MM.1S (cell line): ENCODE measurements at regions not wholly inside any gene's neighbourhood (a gene's known extent, or its start where the extent isn't known, plus 50 kb on each side); places are given as distances from the start of the nearest gene placed in this dataset.

Experiments used
- DNase-seq: peaks from one replicate; pipeline ENCODE4 v3.0.0-alpha.2; 2015
- H2AFZ ChIP-seq: fragments of 300-600 bp; sonication (generic); 2 replicates; pipeline ENCODE4 v1.6.0; 2016; ENCODE audit warnings: antibody characterized with exemption, low read length
- H3F3A ChIP-seq: fragments of 300-600 bp; sonication (generic); 2 replicates; pipeline ENCODE4 v1.6.1; 2016; ENCODE audit warnings: mild to moderate bottlenecking, antibody characterized with exemption, low read length, moderate library complexity, mixed read lengths; ENCODE audit not compliant: insufficient read depth
- H3K27ac ChIP-seq: fragments of 300-600 bp; sonication (generic); 2 replicates; pipeline ENCODE4 v1.5.1; 2016; ENCODE audit warnings: mild to moderate bottlenecking, low read length
- H3K27me3 ChIP-seq: fragments of 300-600 bp; sonication (generic); replicated peaks from 2 replicates; pipeline ENCODE4 v1.6.0; 2016; ENCODE audit warnings: low read length; ENCODE audit not compliant: insufficient read depth
- H3K36me3 ChIP-seq: fragments of 300-600 bp; sonication (generic); replicated peaks from 2 replicates; pipeline ENCODE4 v1.6.1; 2016; ENCODE audit warnings: mild to moderate bottlenecking, low read length, mixed read lengths; ENCODE audit not compliant: insufficient read depth
- H3K4me1 ChIP-seq: fragments of 300-600 bp; sonication (generic); 2 replicates; pipeline ENCODE4 v1.6.1; 2016; ENCODE audit warnings: low read length, mixed read lengths
- H3K4me2 ChIP-seq: fragments of 300-600 bp; sonication (generic); 2 replicates; pipeline ENCODE4 v1.6.0; 2016; ENCODE audit warnings: low read depth, low read length
- H3K4me3 ChIP-seq: fragments of 300-600 bp; sonication (generic); 2 replicates; pipeline ENCODE4 v1.5.1; 2016; ENCODE audit warnings: low read length, mixed read lengths
- H3K79me2 ChIP-seq: fragments of 300-600 bp; sonication (generic); 2 replicates; pipeline ENCODE4 v1.6.1; 2016; ENCODE audit warnings: mixed run types, low read length, mixed read lengths
- H3K9ac ChIP-seq: fragments of 300-600 bp; sonication (generic); 2 replicates; pipeline ENCODE4 v1.6.1; 2016; ENCODE audit warnings: low read length, mixed read lengths
- H3K9me2 ChIP-seq: fragments of 300-600 bp; sonication (generic); replicated peaks from 2 replicates; pipeline ENCODE4 v1.6.1; 2016; ENCODE audit warnings: mild to moderate bottlenecking, low read length, mixed read lengths; ENCODE audit not compliant: insufficient read depth
- H3K9me3 ChIP-seq: fragments of 300-600 bp; sonication (generic); replicated peaks from 2 replicates; pipeline ENCODE4 v1.6.1; 2016; ENCODE audit warnings: mild to moderate bottlenecking, low read length, mixed read lengths; ENCODE audit not compliant: insufficient read depth
- H4K20me1 ChIP-seq: fragments of 300-600 bp; sonication (generic); 2 replicates; pipeline ENCODE4 v1.6.1; 2016; ENCODE audit warnings: mild to moderate bottlenecking, low read length, moderate library complexity, mixed read lengths; ENCODE audit not compliant: insufficient read depth
- EZH2 ChIP-seq: fragments of 300-600 bp; sonication (generic); optimal IDR thresholded peaks from 2 replicates; pipeline ENCODE3; 2017; ENCODE audit warnings: low read depth, mild to moderate bottlenecking, antibody characterized with exemption, low read length, mixed read lengths
- EZH2phosphoT487 ChIP-seq: fragments of 300-600 bp; sonication (generic); IDR thresholded peaks from 2 replicates; pipeline ENCODE4 v1.6.1; 2018; ENCODE audit warnings: antibody characterized with exemption, low read length
- TF ChIP-seq, protein P1 (sequence below): fragments of 300-600 bp; sonication (generic); IDR thresholded peaks from 2 replicates; pipeline ENCODE4 v1.5.1; 2016; ENCODE audit warnings: antibody characterized with exemption, low read length, mixed read lengths

DNA sequence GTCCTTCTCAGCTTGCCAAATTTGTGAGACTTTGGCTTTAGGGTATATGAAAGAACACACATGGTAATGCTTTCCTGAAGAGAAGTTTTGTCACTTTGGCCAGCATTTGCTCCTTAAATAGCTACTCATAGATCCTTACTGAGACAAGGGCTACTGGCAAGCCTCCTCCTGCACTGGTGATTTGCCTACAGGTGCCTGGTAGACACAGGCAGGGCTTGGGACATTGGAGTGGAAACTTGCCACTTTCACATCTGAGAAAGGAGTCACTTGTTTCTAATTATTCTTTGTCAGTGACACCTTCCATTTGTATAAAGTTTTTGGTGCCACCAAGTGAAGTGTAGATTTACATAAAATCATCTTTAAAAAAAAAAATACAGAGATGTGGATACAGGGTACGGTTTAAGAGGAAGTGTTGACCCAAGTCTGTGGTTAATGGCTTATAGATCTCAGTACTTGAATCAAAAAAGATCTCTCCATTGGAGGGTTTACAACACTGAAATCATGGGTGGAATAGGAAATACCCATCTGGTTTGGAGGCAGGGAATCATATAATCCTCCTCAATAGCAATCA lies 132.8 kb upstream of the GADL1 start:
- Histone ChIP-seq H2AFZ (no peak overlapping the region), H3K9me2 (no peaks in the 10 kb centered on the region), H3K27me3 (no peaks in the 10 kb centered on the region), H3K9ac (no peak overlapping the region), H3K79me2 (no peaks in the 10 kb centered on the region), H3K4me2 (no peak overlapping the region), H4K20me1 (no peaks in the 10 kb centered on the region), H3K4me3 (no peak overlapping the region), H3K36me3 (no peaks in the 10 kb centered on the region), H3K27ac (no peak overlapping the region), H3K9me3 (no peaks in the 10 kb centered on the region), H3F3A (no peaks in the 10 kb centered on the region), H3K4me1 (no peaks in the 10 kb centered on the region)
- no peak for DNase-seq
- no peak for TF ChIP-seq EZH2phosphoT487
- TF ChIP-seq, protein P1, sequence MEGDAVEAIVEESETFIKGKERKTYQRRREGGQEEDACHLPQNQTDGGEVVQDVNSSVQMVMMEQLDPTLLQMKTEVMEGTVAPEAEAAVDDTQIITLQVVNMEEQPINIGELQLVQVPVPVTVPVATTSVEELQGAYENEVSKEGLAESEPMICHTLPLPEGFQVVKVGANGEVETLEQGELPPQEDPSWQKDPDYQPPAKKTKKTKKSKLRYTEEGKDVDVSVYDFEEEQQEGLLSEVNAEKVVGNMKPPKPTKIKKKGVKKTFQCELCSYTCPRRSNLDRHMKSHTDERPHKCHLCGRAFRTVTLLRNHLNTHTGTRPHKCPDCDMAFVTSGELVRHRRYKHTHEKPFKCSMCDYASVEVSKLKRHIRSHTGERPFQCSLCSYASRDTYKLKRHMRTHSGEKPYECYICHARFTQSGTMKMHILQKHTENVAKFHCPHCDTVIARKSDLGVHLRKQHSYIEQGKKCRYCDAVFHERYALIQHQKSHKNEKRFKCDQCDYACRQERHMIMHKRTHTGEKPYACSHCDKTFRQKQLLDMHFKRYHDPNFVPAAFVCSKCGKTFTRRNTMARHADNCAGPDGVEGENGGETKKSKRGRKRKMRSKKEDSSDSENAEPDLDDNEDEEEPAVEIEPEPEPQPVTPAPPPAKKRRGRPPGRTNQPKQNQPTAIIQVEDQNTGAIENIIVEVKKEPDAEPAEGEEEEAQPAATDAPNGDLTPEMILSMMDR = no peak
- no peak for TF ChIP-seq EZH2

DNA sequence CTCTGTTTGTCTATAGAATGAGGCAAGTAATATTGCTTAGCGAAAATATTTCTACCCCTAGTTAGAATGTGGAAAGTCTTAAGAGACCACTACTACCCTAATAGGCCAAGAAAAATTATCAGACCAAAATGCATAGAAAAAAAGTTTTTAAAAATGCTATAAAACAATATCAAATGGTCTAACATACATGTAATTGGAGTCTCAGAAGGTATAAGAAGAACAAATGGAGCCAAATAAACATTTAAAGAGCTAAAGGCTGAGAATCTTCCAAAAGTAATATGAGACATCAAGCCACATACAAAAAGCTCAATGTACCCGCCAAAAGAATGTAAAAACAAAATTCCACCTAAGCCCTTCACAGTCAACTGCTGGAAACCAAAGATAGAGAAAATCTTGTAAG lies 133.5 kb upstream of the GADL1 start:
- H3K9me2 ChIP-seq = no peaks in the 10 kb centered on the region
- no peaks in the 10 kb centered on the region for H3K9me3 ChIP-seq
- DNase-seq = no peak
- no peak overlapping the region for H2AFZ ChIP-seq
- no peak overlapping the region for H3K27ac ChIP-seq
- H3K9ac ChIP-seq = no peak overlapping the region
- H3K4me1 ChIP-seq = no peaks in the 10 kb centered on the region
- no peaks in the 10 kb centered on the region for H4K20me1 ChIP-seq
- no peaks in the 10 kb centered on the region for H3K79me2 ChIP-seq
- H3K4me2 ChIP-seq = no peak overlapping the region
- H3F3A ChIP-seq = no peaks in the 10 kb centered on the region
- no peak overlapping the region for H3K4me3 ChIP-seq
- no peaks in the 10 kb centered on the region for H3K36me3 ChIP-seq
- no peaks in the 10 kb centered on the region for H3K27me3 ChIP-seq
- TF ChIP-seq, protein P1 = no peak
- TF ChIP-seq EZH2 = no peak

DNA sequence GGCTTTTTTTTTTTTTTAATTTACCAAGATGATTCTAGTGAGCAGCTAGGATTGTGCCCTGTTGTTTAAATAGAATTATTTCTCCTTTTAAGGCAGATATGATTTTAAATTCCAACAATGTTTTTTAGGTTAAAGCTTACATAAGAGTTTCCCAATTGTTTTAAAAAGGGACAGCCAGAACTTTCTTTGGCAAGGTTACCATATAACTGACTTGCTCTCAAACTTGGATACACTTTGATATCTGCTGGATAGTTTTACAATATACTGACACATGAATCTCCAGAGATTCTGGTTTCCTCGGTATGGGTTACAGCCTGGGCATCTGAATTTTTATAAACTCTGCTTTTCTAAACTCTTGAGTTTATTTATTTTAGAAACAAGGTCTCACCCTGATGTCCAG lies 134.3 kb upstream of the GADL1 start:
- Histone ChIP-seq H3K27ac (no peak overlapping the region), H3K9me2 (no peaks in the 10 kb centered on the region), H3K36me3 (no peaks in the 10 kb centered on the region), H4K20me1 (no peaks in the 10 kb centered on the region), H3K27me3 (no peaks in the 10 kb centered on the region), H2AFZ (no peak overlapping the region), H3K9ac (no peak overlapping the region), H3K9me3 (no peaks in the 10 kb centered on the region), H3K79me2 (no peaks in the 10 kb centered on the region), H3F3A (no peaks in the 10 kb centered on the region), H3K4me3 (no peak overlapping the region), H3K4me1 (no peaks in the 10 kb centered on the region), H3K4me2 (no peak overlapping the region)
- TF ChIP-seq EZH2 (no peak), EZH2phosphoT487 (no peak)
- TF ChIP-seq, protein P1 = no peak
- no peak for DNase-seq
